HEK293 (cell line): ENCODE measurements at regions not wholly inside any gene's neighbourhood (a gene's known extent, or its start where the extent isn't known, plus 50 kb on each side); places are given as distances from the start of the nearest gene placed in this dataset.

Experiments used
- CTCF ChIP-seq: fragments of 450-650 bp; formaldehyde crosslinking; IDR thresholded peaks from 2 replicates; pipeline ENCODE4 v1.5.1; 2016; ENCODE audit warnings: missing biosample characterization, missing genetic modification characterization
- GLI2 ChIP-seq: fragments of 450-650 bp; formaldehyde crosslinking; IDR thresholded peaks from 2 replicates; pipeline ENCODE4; 2017; ENCODE audit warnings: missing biosample characterization, missing genetic modification characterization, low read depth, borderline replicate concordance
- GLI4 ChIP-seq: fragments of 450-650 bp; formaldehyde crosslinking; IDR thresholded peaks from 2 replicates; pipeline ENCODE4 v1.5.1; 2016; ENCODE audit warnings: missing biosample characterization, missing genetic modification characterization
- HOXA7 ChIP-seq: sonication (generic); formaldehyde crosslinking; IDR thresholded peaks from 2 replicates; pipeline ENCODE4 v1.8.1; 2022; ENCODE audit warnings: missing genetic modification reagents, borderline replicate concordance
- WT1 ChIP-seq: fragments of 450-650 bp; formaldehyde crosslinking; IDR thresholded peaks from 2 replicates; pipeline ENCODE4 v1.5.1; 2016; ENCODE audit warnings: missing biosample characterization, missing genetic modification characterization
- ZEB2 ChIP-seq: fragments of 450-650 bp; formaldehyde crosslinking; IDR thresholded peaks from 2 replicates; pipeline ENCODE4 v1.5.1; 2016; ENCODE audit warnings: missing biosample characterization, missing genetic modification characterization
- ZNF10 ChIP-seq: fragments of 450-650 bp; formaldehyde crosslinking; IDR thresholded peaks from 2 replicates; pipeline ENCODE4 v1.5.1; 2017; ENCODE audit warnings: missing biosample characterization, missing genetic modification characterization
- ZNF121 ChIP-seq: fragments of 450-650 bp; formaldehyde crosslinking; IDR thresholded peaks from 2 replicates; pipeline ENCODE4 v1.5.1; 2016; ENCODE audit warnings: missing biosample characterization, missing genetic modification characterization
- ZNF292 ChIP-seq: fragments of 450-650 bp; formaldehyde crosslinking; IDR thresholded peaks from 2 replicates; pipeline ENCODE4 v1.5.1; 2016; ENCODE audit warnings: low read depth, missing biosample characterization, missing genetic modification characterization, borderline replicate concordance
- ZNF433 ChIP-seq: fragments of 450-650 bp; formaldehyde crosslinking; IDR thresholded peaks from 2 replicates; pipeline ENCODE4 v1.5.1; 2016; ENCODE audit warnings: missing biosample characterization, missing genetic modification characterization, low read depth
- ZNF558 ChIP-seq: fragments of 450-650 bp; formaldehyde crosslinking; IDR thresholded peaks from 2 replicates; pipeline ENCODE4 v1.5.1; 2016; ENCODE audit warnings: missing biosample characterization, missing genetic modification characterization
- TF ChIP-seq, protein P1 (sequence below): fragments of 450-650 bp; formaldehyde crosslinking; IDR thresholded peaks from 2 replicates; pipeline ENCODE4 v1.5.1; 2016; ENCODE audit warnings: missing biosample characterization, missing genetic modification characterization, borderline replicate concordance
- TF ChIP-seq, protein P2 (sequence below): fragments of 450-650 bp; formaldehyde crosslinking; IDR thresholded peaks from 2 replicates; pipeline ENCODE4 v1.5.1; 2017; ENCODE audit warnings: missing biosample characterization, missing genetic modification characterization

- TF ChIP-seq GLI4 (no peak), CTCF (tag by site-specific recombination) (no peak), HOXA7 (no peak), ZNF292 (no peak), ZNF433 (tag by site-specific recombination) (no peak), WT1 (no peak), ZEB2 (tag by site-specific recombination) (no peak), ZNF558 (tag by site-specific recombination) (no peak), GLI2 (tag by site-specific recombination) (no peak), ZNF10 (tag by site-specific recombination) (no peak), ZNF121 (tag by site-specific recombination) (no peak)
- TF ChIP-seq, protein P1, sequence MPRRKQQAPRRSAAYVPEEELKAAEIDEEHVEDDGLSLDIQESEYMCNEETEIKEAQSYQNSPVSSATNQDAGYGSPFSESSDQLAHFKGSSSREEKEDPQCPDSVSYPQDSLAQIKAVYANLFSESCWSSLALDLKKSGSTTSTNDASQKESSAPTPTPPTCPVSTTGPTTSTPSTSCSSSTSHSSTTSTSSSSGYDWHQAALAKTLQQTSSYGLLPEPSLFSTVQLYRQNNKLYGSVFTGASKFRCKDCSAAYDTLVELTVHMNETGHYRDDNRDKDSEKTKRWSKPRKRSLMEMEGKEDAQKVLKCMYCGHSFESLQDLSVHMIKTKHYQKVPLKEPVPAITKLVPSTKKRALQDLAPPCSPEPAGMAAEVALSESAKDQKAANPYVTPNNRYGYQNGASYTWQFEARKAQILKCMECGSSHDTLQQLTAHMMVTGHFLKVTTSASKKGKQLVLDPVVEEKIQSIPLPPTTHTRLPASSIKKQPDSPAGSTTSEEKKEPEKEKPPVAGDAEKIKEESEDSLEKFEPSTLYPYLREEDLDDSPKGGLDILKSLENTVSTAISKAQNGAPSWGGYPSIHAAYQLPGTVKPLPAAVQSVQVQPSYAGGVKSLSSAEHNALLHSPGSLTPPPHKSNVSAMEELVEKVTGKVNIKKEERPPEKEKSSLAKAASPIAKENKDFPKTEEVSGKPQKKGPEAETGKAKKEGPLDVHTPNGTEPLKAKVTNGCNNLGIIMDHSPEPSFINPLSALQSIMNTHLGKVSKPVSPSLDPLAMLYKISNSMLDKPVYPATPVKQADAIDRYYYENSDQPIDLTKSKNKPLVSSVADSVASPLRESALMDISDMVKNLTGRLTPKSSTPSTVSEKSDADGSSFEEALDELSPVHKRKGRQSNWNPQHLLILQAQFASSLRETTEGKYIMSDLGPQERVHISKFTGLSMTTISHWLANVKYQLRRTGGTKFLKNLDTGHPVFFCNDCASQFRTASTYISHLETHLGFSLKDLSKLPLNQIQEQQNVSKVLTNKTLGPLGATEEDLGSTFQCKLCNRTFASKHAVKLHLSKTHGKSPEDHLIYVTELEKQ = no peak
- TF ChIP-seq, protein P2, sequence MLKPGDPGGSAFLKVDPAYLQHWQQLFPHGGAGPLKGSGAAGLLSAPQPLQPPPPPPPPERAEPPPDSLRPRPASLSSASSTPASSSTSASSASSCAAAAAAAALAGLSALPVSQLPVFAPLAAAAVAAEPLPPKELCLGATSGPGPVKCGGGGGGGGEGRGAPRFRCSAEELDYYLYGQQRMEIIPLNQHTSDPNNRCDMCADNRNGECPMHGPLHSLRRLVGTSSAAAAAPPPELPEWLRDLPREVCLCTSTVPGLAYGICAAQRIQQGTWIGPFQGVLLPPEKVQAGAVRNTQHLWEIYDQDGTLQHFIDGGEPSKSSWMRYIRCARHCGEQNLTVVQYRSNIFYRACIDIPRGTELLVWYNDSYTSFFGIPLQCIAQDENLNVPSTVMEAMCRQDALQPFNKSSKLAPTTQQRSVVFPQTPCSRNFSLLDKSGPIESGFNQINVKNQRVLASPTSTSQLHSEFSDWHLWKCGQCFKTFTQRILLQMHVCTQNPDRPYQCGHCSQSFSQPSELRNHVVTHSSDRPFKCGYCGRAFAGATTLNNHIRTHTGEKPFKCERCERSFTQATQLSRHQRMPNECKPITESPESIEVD (tag by site-specific recombination) = no peak
Measured at GRCh38 chr2:196537311-196537710, 102.2 kb upstream of the CCDC150 start.
